ENCODE measurements at regions not wholly inside any gene's neighbourhood (a gene's known extent, or its start where the extent isn't known, plus 50 kb on each side); places are given as distances from the start of the nearest gene placed in this dataset.

DNA sequence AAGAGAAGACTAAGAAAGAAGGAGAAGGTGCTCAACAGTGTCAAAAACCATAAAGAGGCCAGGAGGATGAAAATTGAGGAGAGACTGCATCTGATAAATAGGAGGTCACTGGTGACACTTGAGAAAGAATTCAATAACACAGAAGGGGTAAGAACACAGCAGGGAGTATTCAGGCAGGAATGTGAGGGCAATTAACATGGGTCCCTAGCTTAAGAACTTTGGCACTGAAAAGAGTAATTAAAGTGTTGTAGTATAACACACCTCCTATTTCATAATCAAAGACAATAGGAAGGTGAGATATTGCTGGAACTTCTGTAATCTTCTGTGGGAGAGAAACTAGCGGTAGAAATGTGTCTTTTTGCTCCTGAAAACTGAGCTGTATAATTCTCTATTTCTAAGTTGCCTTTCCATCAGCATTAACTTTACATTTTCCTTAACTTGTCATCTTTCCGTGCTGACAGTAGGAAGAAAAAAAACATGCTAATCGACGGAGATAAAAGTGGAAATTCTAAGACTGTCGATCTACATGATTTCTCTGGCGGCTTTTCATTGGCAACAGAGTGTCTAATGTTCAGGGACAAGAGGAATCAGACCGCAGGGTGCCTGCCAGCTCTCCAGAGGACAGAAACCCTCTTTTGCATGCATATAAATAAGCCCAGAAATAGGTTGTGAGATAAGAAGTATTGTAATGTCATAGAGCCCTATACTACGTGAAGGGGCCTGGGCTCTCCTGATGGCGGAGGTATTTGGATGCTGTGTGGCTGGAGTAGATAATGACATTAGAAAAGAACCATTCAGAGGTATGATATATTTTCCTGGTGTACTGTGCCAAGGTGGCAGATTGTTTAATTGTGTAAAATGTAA, 147.9 kb upstream of the GAP43 start:
- Mint-ChIP-seq H3K4me3 (no peak overlapping the region), H3K27ac (no peak overlapping the region), H3K9me3 (ENCODE audit: low read depth) (no peaks in the 10 kb centered on the region), H3K36me3 (no peaks in the 10 kb centered on the region), H3K27me3 (peaks cover 4% of the 10 kb centered on the region), H3K4me1 (ENCODE audit: low read depth) (no peaks in the 10 kb centered on the region)

- no peaks in the 10 kb centered on the region for H3K4me1 Mint-ChIP-seq (ENCODE audit: low read depth)
- H3K36me3 Mint-ChIP-seq = no peaks in the 10 kb centered on the region
- H3K27me3 Mint-ChIP-seq = peaks cover 4% of the 10 kb centered on the region
- no peak overlapping the region for H3K27ac Mint-ChIP-seq
- no peak overlapping the region for H3K4me3 Mint-ChIP-seq
- no peaks in the 10 kb centered on the region for H3K9me3 Mint-ChIP-seq (ENCODE audit: low read depth)
Measured at GRCh38 chr3:115476472-115476871, 146.8 kb upstream of the GAP43 start.

- Mint-ChIP-seq H3K4me3 (no peak overlapping the region), H3K36me3 (no peaks in the 10 kb centered on the region), H3K27ac (no peak overlapping the region), H3K27me3 (peaks cover 9% of the 10 kb centered on the region), H3K4me1 (ENCODE audit: low read depth) (no peaks in the 10 kb centered on the region), H3K9me3 (ENCODE audit: low read depth) (peaks cover 7% of the 10 kb centered on the region)
Measured at GRCh38 chr3:115478359-115478758, 145.0 kb upstream of the GAP43 start.

- no peaks in the 10 kb centered on the region for H3K36me3 Mint-ChIP-seq
- H3K4me1 Mint-ChIP-seq (ENCODE audit: low read depth) = no peaks in the 10 kb centered on the region
- no peak overlapping the region for H3K27ac Mint-ChIP-seq
- peaks cover 12% of the 10 kb centered on the region for H3K27me3 Mint-ChIP-seq
- H3K9me3 Mint-ChIP-seq (ENCODE audit: low read depth) = peaks cover 10% of the 10 kb centered on the region
- H3K4me3 Mint-ChIP-seq = no peak overlapping the region
Measured at GRCh38 chr3:115486880-115487279, 136.4 kb upstream of the GAP43 start.

DNA sequence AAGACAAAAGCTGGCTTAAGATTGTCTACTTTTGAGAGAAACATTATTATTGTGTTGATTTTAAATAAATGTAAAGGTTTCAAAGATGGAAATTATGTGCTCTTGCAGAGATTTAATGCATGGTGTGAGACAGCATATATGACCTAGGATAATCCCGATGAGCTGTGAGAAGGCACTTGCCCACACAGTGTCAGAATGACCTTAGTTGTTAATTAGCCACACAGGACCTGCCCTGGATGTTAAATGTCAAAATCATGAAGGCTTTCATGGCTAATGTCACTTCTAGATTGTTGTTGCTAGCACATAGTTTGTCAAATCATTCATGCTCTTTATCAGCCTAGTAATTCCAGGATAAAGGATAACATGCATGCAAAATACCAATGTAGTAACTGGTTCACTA, 135.3 kb upstream of the GAP43 start:
- Mint-ChIP-seq H3K4me1 (ENCODE audit: low read depth) (no peaks in the 10 kb centered on the region), H3K27me3 (peaks cover 10% of the 10 kb centered on the region), H3K36me3 (no peaks in the 10 kb centered on the region), H3K4me3 (no peak overlapping the region), H3K9me3 (ENCODE audit: low read depth) (peaks cover 5% of the 10 kb centered on the region), H3K27ac (no peak overlapping the region)

- no peaks in the 10 kb centered on the region for H3K36me3 Mint-ChIP-seq
- H3K27me3 Mint-ChIP-seq = peaks cover 9% of the 10 kb centered on the region
- H3K4me3 Mint-ChIP-seq = no peak overlapping the region
- no peak overlapping the region for H3K27ac Mint-ChIP-seq
- H3K9me3 Mint-ChIP-seq (ENCODE audit: low read depth) = peaks cover 2% of the 10 kb centered on the region
- no peaks in the 10 kb centered on the region for H3K4me1 Mint-ChIP-seq (ENCODE audit: low read depth)
Measured at GRCh38 chr3:115488409-115488808, 134.9 kb upstream of the GAP43 start.

- H3K36me3 Mint-ChIP-seq = no peaks in the 10 kb centered on the region
- H3K9me3 Mint-ChIP-seq (ENCODE audit: low read depth) = no peaks in the 10 kb centered on the region
- H3K4me3 Mint-ChIP-seq = no peak overlapping the region
- H3K4me1 Mint-ChIP-seq (ENCODE audit: low read depth) = no peaks in the 10 kb centered on the region
- H3K27ac Mint-ChIP-seq = no peak overlapping the region
- peaks cover 3% of the 10 kb centered on the region for H3K27me3 Mint-ChIP-seq
Measured at GRCh38 chr3:115494826-115495225, 128.5 kb upstream of the GAP43 start.

GRCh38 chr3:115498421-115498820, 124.9 kb upstream of the GAP43 start:
- Mint-ChIP-seq H3K4me3 (no peak overlapping the region), H3K36me3 (no peaks in the 10 kb centered on the region), H3K27me3 (peaks cover 2% of the 10 kb centered on the region), H3K27ac (no peak overlapping the region), H3K4me1 (ENCODE audit: low read depth) (no peaks in the 10 kb centered on the region), H3K9me3 (ENCODE audit: low read depth) (no peaks in the 10 kb centered on the region)

DNA sequence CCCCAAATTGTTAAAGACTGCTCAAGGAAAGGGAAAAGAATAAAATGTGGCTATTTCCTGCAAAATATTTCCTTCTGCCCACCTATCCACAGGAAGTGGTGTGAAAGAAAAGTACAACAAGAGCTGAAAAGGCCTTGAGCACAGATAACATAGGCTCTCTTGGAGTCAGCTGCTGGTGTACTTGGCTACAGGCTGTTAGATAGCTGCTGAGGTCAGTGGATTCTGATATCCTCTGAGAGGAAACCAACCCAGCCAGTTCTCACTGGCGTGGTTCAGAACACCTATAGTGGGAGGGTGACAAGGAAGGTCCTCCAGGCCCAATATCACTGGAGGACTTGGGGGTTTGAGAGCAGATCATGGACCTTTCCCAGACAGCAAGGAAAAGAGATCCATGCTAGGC, 124.4 kb upstream of the GAP43 start:
- H3K36me3 Mint-ChIP-seq = no peaks in the 10 kb centered on the region
- H3K27ac Mint-ChIP-seq = no peak overlapping the region
- no peaks in the 10 kb centered on the region for H3K9me3 Mint-ChIP-seq (ENCODE audit: low read depth)
- peaks cover 2% of the 10 kb centered on the region for H3K27me3 Mint-ChIP-seq
- H3K4me1 Mint-ChIP-seq (ENCODE audit: low read depth) = no peaks in the 10 kb centered on the region
- H3K4me3 Mint-ChIP-seq = no peak overlapping the region

- H3K27me3 Mint-ChIP-seq = peaks cover 2% of the 10 kb centered on the region
- H3K9me3 Mint-ChIP-seq (ENCODE audit: low read depth) = no peaks in the 10 kb centered on the region
- H3K27ac Mint-ChIP-seq = no peak overlapping the region
- H3K4me3 Mint-ChIP-seq = no peak overlapping the region
- no peaks in the 10 kb centered on the region for H3K4me1 Mint-ChIP-seq (ENCODE audit: low read depth)
- H3K36me3 Mint-ChIP-seq = no peaks in the 10 kb centered on the region
Measured at GRCh38 chr3:115499666-115500065, 123.6 kb upstream of the GAP43 start.

DNA sequence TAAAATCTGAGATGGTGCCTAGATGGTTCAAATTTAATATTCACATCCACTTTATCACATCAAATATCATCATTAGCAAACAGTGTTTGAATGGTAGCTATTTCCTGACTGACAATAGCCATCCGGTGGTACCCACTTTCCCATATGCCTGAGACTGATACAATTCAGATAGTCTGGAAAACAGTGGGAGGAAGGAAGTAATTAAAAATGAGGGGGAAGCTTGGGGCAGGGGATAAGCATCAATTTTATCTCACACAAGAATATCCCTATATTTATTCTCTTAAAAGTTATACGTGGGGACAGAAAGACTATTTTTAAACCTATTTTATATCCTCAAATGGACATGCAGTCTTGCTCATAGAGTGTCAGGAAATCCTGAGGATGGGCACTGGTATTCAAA, 122.5 kb upstream of the GAP43 start:
- no peak overlapping the region for H3K27ac Mint-ChIP-seq
- no peaks in the 10 kb centered on the region for H3K36me3 Mint-ChIP-seq
- H3K4me1 Mint-ChIP-seq (ENCODE audit: low read depth) = no peaks in the 10 kb centered on the region
- peaks cover 4% of the 10 kb centered on the region for H3K27me3 Mint-ChIP-seq
- no peak overlapping the region for H3K4me3 Mint-ChIP-seq
- no peaks in the 10 kb centered on the region for H3K9me3 Mint-ChIP-seq (ENCODE audit: low read depth)

GRCh38 chr3:115502128-115502527, 121.2 kb upstream of the GAP43 start:
- Mint-ChIP-seq H3K36me3 (no peaks in the 10 kb centered on the region), H3K27ac (no peak overlapping the region), H3K4me1 (ENCODE audit: low read depth) (no peaks in the 10 kb centered on the region), H3K9me3 (ENCODE audit: low read depth) (no peaks in the 10 kb centered on the region), H3K27me3 (peaks cover 4% of the 10 kb centered on the region), H3K4me3 (no peak overlapping the region)

DNA sequence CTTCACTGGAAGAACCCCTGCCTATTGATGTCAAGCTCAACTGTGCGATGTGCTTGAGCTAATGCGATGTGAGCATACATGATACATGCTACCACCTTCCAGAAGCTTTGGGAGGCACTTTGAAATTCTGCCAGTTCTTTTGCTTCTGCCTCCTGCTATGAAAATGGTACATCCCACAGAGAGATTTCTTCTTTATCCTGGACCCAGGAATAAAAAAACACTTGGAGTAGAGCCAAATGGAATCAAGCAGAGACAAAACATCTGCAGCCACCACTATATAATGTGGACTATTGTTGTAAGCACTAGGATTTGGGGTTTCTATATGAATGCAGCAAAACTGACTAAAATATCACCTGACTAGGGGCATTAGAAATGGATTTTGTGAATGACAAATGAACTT, 119.9 kb upstream of the GAP43 start:
- H3K4me1 Mint-ChIP-seq (ENCODE audit: low read depth) = no peaks in the 10 kb centered on the region
- peaks cover 5% of the 10 kb centered on the region for H3K27me3 Mint-ChIP-seq
- no peak overlapping the region for H3K27ac Mint-ChIP-seq
- H3K36me3 Mint-ChIP-seq = no peaks in the 10 kb centered on the region
- no peak overlapping the region for H3K4me3 Mint-ChIP-seq
- H3K9me3 Mint-ChIP-seq (ENCODE audit: low read depth) = no peaks in the 10 kb centered on the region

DNA sequence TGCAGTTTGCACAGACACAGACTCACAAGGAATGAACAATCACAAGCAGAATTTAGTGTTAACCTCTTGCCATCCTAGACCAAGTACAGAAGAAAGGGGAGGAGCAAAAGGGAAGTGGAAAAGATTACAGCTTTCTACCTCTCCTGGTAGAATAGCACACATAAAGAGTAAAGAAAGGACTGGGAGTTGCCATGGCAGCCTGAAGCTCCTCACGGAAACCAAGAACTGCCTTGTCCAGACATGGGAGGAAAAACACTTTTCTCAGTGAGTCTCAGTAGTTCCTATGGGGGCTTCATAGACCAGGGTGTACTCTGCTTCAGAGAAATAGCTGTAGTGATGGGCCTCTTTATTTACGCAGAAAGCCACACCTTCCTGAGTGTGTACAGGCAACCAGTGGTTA, 114.7 kb upstream of the GAP43 start:
- no peaks in the 10 kb centered on the region for H3K36me3 Mint-ChIP-seq
- no peak overlapping the region for H3K27ac Mint-ChIP-seq
- no peaks in the 10 kb centered on the region for H3K9me3 Mint-ChIP-seq (ENCODE audit: low read depth)
- H3K4me3 Mint-ChIP-seq = no peak overlapping the region
- H3K27me3 Mint-ChIP-seq = peaks cover 24% of the 10 kb centered on the region
- peaks cover 17% of the 10 kb centered on the region for H3K4me1 Mint-ChIP-seq (ENCODE audit: low read depth)

- Mint-ChIP-seq H3K4me3 (peak overlapping the region; percentile 91), H3K4me1 (ENCODE audit: low read depth) (peaks cover 18% of the 10 kb centered on the region), H3K27me3 (peaks cover 23% of the 10 kb centered on the region), H3K36me3 (no peaks in the 10 kb centered on the region), H3K9me3 (ENCODE audit: low read depth) (no peaks in the 10 kb centered on the region), H3K27ac (no peak overlapping the region)
Measured at GRCh38 chr3:115512565-115513415, 110.5 kb upstream of the GAP43 start.

Measured in activated naive CD8-positive, alpha-beta T cell (primary cell).